ENCODE measurements at regions not wholly inside any gene's neighbourhood (a gene's known extent, or its start where the extent isn't known, plus 50 kb on each side); places are given as distances from the start of the nearest gene placed in this dataset.

- no peaks in the 10 kb centered on the region for H3K9me2 ChIP-seq (ENCODE audit: insufficient read depth)
- H3K4me3 ChIP-seq = no peak overlapping the region
- H3K27ac ChIP-seq = no peak overlapping the region
- TF ChIP-seq EZH2phosphoT487 (IDR thresholded peaks at IDR 0.05; ENCODE audit: insufficient read depth, low read depth) (no peak), EZH2 (IDR thresholded peaks at IDR 0.05; ENCODE audit: insufficient read depth, poor library complexity, severe bottlenecking) (no peak)
- H4K20me1 ChIP-seq (ENCODE audit: insufficient read depth) = no peaks in the 10 kb centered on the region
- no peaks in the 10 kb centered on the region for H3K36me3 ChIP-seq (ENCODE audit: low read depth)
- H3K4me1 ChIP-seq (ENCODE audit: insufficient read depth) = peaks cover 9% of the 10 kb centered on the region; the same call in 1 of the 2 replicates
- no peaks in the 10 kb centered on the region for H3K79me2 ChIP-seq (ENCODE audit: insufficient read depth)
- H3F3A ChIP-seq (ENCODE audit: insufficient read depth) = no peaks in the 10 kb centered on the region
- in situ Hi-C loops (cut with MboI) = no loop called here
- peak; percentile 40 for DNase-seq
- no peak overlapping the region for H3K9ac ChIP-seq
- no peaks in the 10 kb centered on the region for H3K27me3 ChIP-seq (replicated peaks; ENCODE audit: insufficient read depth)
- H3K4me2 ChIP-seq (ENCODE audit: unreplicated experiment) = no peak overlapping the region
- WGBS, 2 experiments (ENCODE audit: low coverage in 1 of 2, low lambda C conversion rate in 2 of 2, missing lambda C conversion rate in 2 of 2) = 58 to 62% methylated on average over 2 of the region's 2 CpGs
- H2AFZ ChIP-seq = no peak overlapping the region
- no peaks in the 10 kb centered on the region for H3K9me3 ChIP-seq (ENCODE audit: low read depth)
Observed at GRCh38 chr1:221921936-221922335, 180.0 kb upstream of the DUSP10 start.

- H3F3A ChIP-seq (ENCODE audit: insufficient read depth) = no peaks in the 10 kb centered on the region
- H3K4me3 ChIP-seq = no peak overlapping the region
- H4K20me1 ChIP-seq (ENCODE audit: insufficient read depth) = no peaks in the 10 kb centered on the region
- WGBS, 2 experiments (ENCODE audit: low coverage in 1 of 2, low lambda C conversion rate in 2 of 2, missing lambda C conversion rate in 2 of 2) = 69 to 81% methylated on average over 2 of the region's 2 CpGs
- no peaks in the 10 kb centered on the region for H3K9me3 ChIP-seq (ENCODE audit: low read depth)
- H3K4me1 ChIP-seq (ENCODE audit: insufficient read depth) = peaks cover 9% of the 10 kb centered on the region; the same call in 1 of the 2 replicates
- no peaks in the 10 kb centered on the region for H3K79me2 ChIP-seq (ENCODE audit: insufficient read depth)
- TF ChIP-seq EZH2phosphoT487 (IDR thresholded peaks at IDR 0.05; ENCODE audit: insufficient read depth, low read depth) = no peak
- no peak for TF ChIP-seq EZH2 (IDR thresholded peaks at IDR 0.05; ENCODE audit: insufficient read depth, poor library complexity, severe bottlenecking)
- H3K9me2 ChIP-seq (ENCODE audit: insufficient read depth) = no peaks in the 10 kb centered on the region
- H3K4me2 ChIP-seq (ENCODE audit: unreplicated experiment) = no peak overlapping the region
- no peaks in the 10 kb centered on the region for H3K36me3 ChIP-seq (ENCODE audit: low read depth)
- no peak for DNase-seq
- no peaks in the 10 kb centered on the region for H3K27me3 ChIP-seq (replicated peaks; ENCODE audit: insufficient read depth)
- no peak overlapping the region for H3K9ac ChIP-seq
- no peak overlapping the region for H3K27ac ChIP-seq
- 0 out of 2 replicates have a peak overlapping the region, but pooled peaks have one; percentile 1 for H2AFZ ChIP-seq
- in situ Hi-C loops (cut with MboI) = no loop called here
Observed at GRCh38 chr1:221919743-221920142, 177.9 kb upstream of the DUSP10 start.

- no peaks in the 10 kb centered on the region for H3K9me2 ChIP-seq (ENCODE audit: insufficient read depth)
- WGBS, 2 experiments (ENCODE audit: low coverage in 1 of 2, low lambda C conversion rate in 2 of 2, missing lambda C conversion rate in 2 of 2) = 61 to 65% methylated on average over 1 of the region's 1 CpG
- no peaks in the 10 kb centered on the region for H4K20me1 ChIP-seq (ENCODE audit: insufficient read depth)
- no peaks in the 10 kb centered on the region for H3K27me3 ChIP-seq (replicated peaks; ENCODE audit: insufficient read depth)
- no peak for DNase-seq
- no peak for TF ChIP-seq EZH2phosphoT487 (IDR thresholded peaks at IDR 0.05; ENCODE audit: insufficient read depth, low read depth)
- TF ChIP-seq EZH2 (IDR thresholded peaks at IDR 0.05; ENCODE audit: insufficient read depth, poor library complexity, severe bottlenecking) = no peak
- H3K79me2 ChIP-seq (ENCODE audit: insufficient read depth) = no peaks in the 10 kb centered on the region
- peaks cover 9% of the 10 kb centered on the region; the same call in 1 of the 2 replicates for H3K4me1 ChIP-seq (ENCODE audit: insufficient read depth)
- no peak overlapping the region for H3K9ac ChIP-seq
- H3K4me3 ChIP-seq = no peak overlapping the region
- in situ Hi-C loops (cut with MboI) = no loop called here
- no peak overlapping the region for H3K4me2 ChIP-seq (ENCODE audit: unreplicated experiment)
- no peaks in the 10 kb centered on the region for H3F3A ChIP-seq (ENCODE audit: insufficient read depth)
- no peak overlapping the region for H3K27ac ChIP-seq
- H2AFZ ChIP-seq = 0 out of 2 replicates have a peak overlapping the region, but pooled peaks have one; percentile 1
- H3K36me3 ChIP-seq (ENCODE audit: low read depth) = no peaks in the 10 kb centered on the region
- H3K9me3 ChIP-seq (ENCODE audit: low read depth) = no peaks in the 10 kb centered on the region
Observed at GRCh38 chr1:221919341-221919740, 177.5 kb upstream of the DUSP10 start.

GRCh38 chr1:221916176-221916575, 174.3 kb upstream of the DUSP10 start:
- 31 to 54% methylated on average over 5 of the region's 5 CpGs for WGBS, 2 experiments (ENCODE audit: low coverage in 1 of 2, low lambda C conversion rate in 2 of 2, missing lambda C conversion rate in 2 of 2)
- Histone ChIP-seq H3K36me3 (ENCODE audit: low read depth) (no peaks in the 10 kb centered on the region), H3K9ac (no peak overlapping the region), H3K4me1 (ENCODE audit: insufficient read depth) (no peaks in the 10 kb centered on the region), H3K79me2 (ENCODE audit: insufficient read depth) (no peaks in the 10 kb centered on the region), H4K20me1 (ENCODE audit: insufficient read depth) (no peaks in the 10 kb centered on the region), H3K27me3 (replicated peaks; ENCODE audit: insufficient read depth) (no peaks in the 10 kb centered on the region), H3K4me3 (no peak overlapping the region), H3K9me2 (ENCODE audit: insufficient read depth) (no peaks in the 10 kb centered on the region), H3K4me2 (ENCODE audit: unreplicated experiment) (no peak overlapping the region), H3K27ac (no peak overlapping the region), H3F3A (ENCODE audit: insufficient read depth) (no peaks in the 10 kb centered on the region), H2AFZ (no peak overlapping the region), H3K9me3 (ENCODE audit: low read depth) (no peaks in the 10 kb centered on the region)
- DNase-seq = no peak
- in situ Hi-C loops (cut with MboI) = no loop called here
- TF ChIP-seq EZH2phosphoT487 (IDR thresholded peaks at IDR 0.05; ENCODE audit: insufficient read depth, low read depth) = no peak
- no peak for TF ChIP-seq EZH2 (IDR thresholded peaks at IDR 0.05; ENCODE audit: insufficient read depth, poor library complexity, severe bottlenecking)

- H3K4me2 ChIP-seq (ENCODE audit: unreplicated experiment) = no peak overlapping the region
- H4K20me1 ChIP-seq (ENCODE audit: insufficient read depth) = no peaks in the 10 kb centered on the region
- no peak overlapping the region for H2AFZ ChIP-seq
- no peak overlapping the region for H3K9ac ChIP-seq
- H3K36me3 ChIP-seq (ENCODE audit: low read depth) = no peaks in the 10 kb centered on the region
- H3K9me2 ChIP-seq (ENCODE audit: insufficient read depth) = no peaks in the 10 kb centered on the region
- in situ Hi-C loops (cut with MboI) = no loop called here
- 50 to 71% methylated on average over 2 of the region's 2 CpGs for WGBS, 2 experiments (ENCODE audit: low coverage in 1 of 2, low lambda C conversion rate in 2 of 2, missing lambda C conversion rate in 2 of 2)
- H3K79me2 ChIP-seq (ENCODE audit: insufficient read depth) = no peaks in the 10 kb centered on the region
- H3F3A ChIP-seq (ENCODE audit: insufficient read depth) = no peaks in the 10 kb centered on the region
- H3K4me1 ChIP-seq (ENCODE audit: insufficient read depth) = no peaks in the 10 kb centered on the region
- TF ChIP-seq EZH2phosphoT487 (IDR thresholded peaks at IDR 0.05; ENCODE audit: insufficient read depth, low read depth) (no peak), EZH2 (IDR thresholded peaks at IDR 0.05; ENCODE audit: insufficient read depth, poor library complexity, severe bottlenecking) (no peak)
- DNase-seq = no peak
- H3K9me3 ChIP-seq (ENCODE audit: low read depth) = no peaks in the 10 kb centered on the region
- H3K27ac ChIP-seq = no peak overlapping the region
- H3K4me3 ChIP-seq = no peak overlapping the region
- H3K27me3 ChIP-seq (replicated peaks; ENCODE audit: insufficient read depth) = no peaks in the 10 kb centered on the region
Observed at GRCh38 chr1:221915764-221916163, 173.9 kb upstream of the DUSP10 start.

Measured in GM23248 (cell line).